Central memory CD8-positive, alpha-beta T cell (primary cell): ENCODE measurements at regions not wholly inside any gene's neighbourhood (a gene's known extent, or its start where the extent isn't known, plus 50 kb on each side); places are given as distances from the start of the nearest gene placed in this dataset.

Experiments used
- ATAC-seq: fragments of 150-1000 bp; cut with Tn5 transposase; replicated peaks from 2 replicates; pipeline ENCODE4 v1.10.0; 2022; ENCODE audit warnings: mild to moderate bottlenecking, moderate FRiP score, moderate number of reproducible peaks; ENCODE audit not compliant: poor library complexity, severe bottlenecking; ENCODE audit errors: extremely low read depth
- DNase-seq, 2 donors: peaks; one replicate each; pipeline ENCODE4 v3.0.0; 2021; ENCODE audit warnings: low spot score in 2 of 2
- H3K27ac Mint-ChIP-seq: one replicate; pipeline ENCODE4 v1.8.0; 2022; ENCODE audit warnings: low read depth, mild to moderate bottlenecking, moderate library complexity, mixed read lengths
- H3K27me3 Mint-ChIP-seq: one replicate; pipeline ENCODE4 v1.8.0; 2022; ENCODE audit warnings: mixed read lengths
- H3K36me3 Mint-ChIP-seq: one replicate; pipeline ENCODE4 v1.8.0; 2022; ENCODE audit warnings: mild to moderate bottlenecking, moderate library complexity, mixed read lengths; ENCODE audit not compliant: insufficient read depth
- H3K4me1 Mint-ChIP-seq: one replicate; pipeline ENCODE4 v1.8.0; 2022; ENCODE audit warnings: mixed read lengths
- H3K4me3 Mint-ChIP-seq: one replicate; pipeline ENCODE4 v1.8.0; 2022; ENCODE audit warnings: mild to moderate bottlenecking, moderate library complexity, mixed read lengths
- H3K9me3 Mint-ChIP-seq: one replicate; pipeline ENCODE4 v1.8.0; 2022; ENCODE audit warnings: mixed read lengths

DNA sequence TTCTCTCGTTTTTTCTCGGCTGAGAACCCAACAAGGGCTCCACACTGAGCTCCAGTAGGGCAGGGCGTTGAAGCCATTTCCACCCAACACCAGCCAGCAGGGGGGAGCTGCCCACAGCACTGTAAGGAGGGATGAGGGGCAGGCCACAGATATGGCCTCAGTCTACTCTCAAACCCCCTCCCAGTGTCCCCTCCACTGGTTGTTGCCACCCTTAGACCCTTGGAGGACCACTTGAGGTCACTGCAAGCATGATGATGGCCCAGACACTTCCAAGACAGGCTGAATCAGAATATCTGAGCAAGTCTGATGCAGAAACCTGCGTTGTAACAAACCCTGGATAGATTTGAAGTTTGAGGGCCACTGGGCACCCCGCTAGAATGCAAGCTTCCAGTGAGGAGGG lies 217.0 kb upstream of the CST7 start:
- Mint-ChIP-seq H3K27ac (no peak overlapping the region), H3K9me3 (no peaks in the 10 kb centered on the region), H3K36me3 (no peaks in the 10 kb centered on the region), H3K4me3 (no peak overlapping the region), H3K27me3 (no peaks in the 10 kb centered on the region), H3K4me1 (no peaks in the 10 kb centered on the region)
- no peak for DNase-seq
- ATAC-seq: no peak

DNA sequence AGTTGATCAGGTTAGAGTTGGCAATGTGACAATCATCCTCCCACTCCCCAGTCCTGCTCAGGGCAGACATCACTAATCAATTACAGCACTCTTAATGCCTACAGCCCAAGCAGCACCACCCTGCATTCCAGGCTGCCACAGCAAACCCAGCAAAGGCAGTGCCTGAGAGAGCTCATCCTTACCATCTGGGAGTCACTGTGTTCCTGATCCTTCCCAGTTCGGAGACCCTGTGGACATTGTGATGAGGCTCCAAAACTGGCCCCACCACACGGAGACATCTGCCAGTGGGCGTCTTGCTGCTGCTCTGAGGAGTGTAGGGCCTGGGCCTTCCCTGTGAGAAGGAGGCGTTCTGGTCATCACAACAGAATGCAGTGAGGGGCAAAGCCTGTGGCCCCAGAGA lies 216.5 kb upstream of the CST7 start:
- no peaks in the 10 kb centered on the region for H3K4me1 Mint-ChIP-seq
- no peak overlapping the region for H3K4me3 Mint-ChIP-seq
- H3K36me3 Mint-ChIP-seq: no peaks in the 10 kb centered on the region
- no peaks in the 10 kb centered on the region for H3K9me3 Mint-ChIP-seq
- no peaks in the 10 kb centered on the region for H3K27me3 Mint-ChIP-seq
- ATAC-seq (no peak), DNase-seq (no peak)
- no peak overlapping the region for H3K27ac Mint-ChIP-seq

GRCh38 chr20:24733416-24733815 lies 215.7 kb upstream of the CST7 start:
- Mint-ChIP-seq H3K27ac (no peak overlapping the region), H3K9me3 (no peaks in the 10 kb centered on the region), H3K36me3 (no peaks in the 10 kb centered on the region), H3K4me3 (no peak overlapping the region), H3K4me1 (no peaks in the 10 kb centered on the region), H3K27me3 (no peaks in the 10 kb centered on the region)
- DNase-seq (no peak), ATAC-seq (no peak)

GRCh38 chr20:24734139-24734538 lies 214.9 kb upstream of the CST7 start:
- H3K9me3 Mint-ChIP-seq: no peaks in the 10 kb centered on the region
- no peak for ATAC-seq
- no peaks in the 10 kb centered on the region for H3K27me3 Mint-ChIP-seq
- H3K27ac Mint-ChIP-seq: no peak overlapping the region
- H3K36me3 Mint-ChIP-seq: no peaks in the 10 kb centered on the region
- no peak overlapping the region for H3K4me3 Mint-ChIP-seq
- DNase-seq: no peak
- H3K4me1 Mint-ChIP-seq: peaks cover 3% of the 10 kb centered on the region

GRCh38 chr20:24735263-24735662 lies 213.8 kb upstream of the CST7 start:
- no peak overlapping the region for H3K27ac Mint-ChIP-seq
- H3K27me3 Mint-ChIP-seq: no peaks in the 10 kb centered on the region
- DNase-seq: no peak

GRCh38 chr20:24736131-24736843 lies 212.8 kb upstream of the CST7 start:
- ATAC-seq: no peak
- no peaks in the 10 kb centered on the region for H3K9me3 Mint-ChIP-seq
- no peak overlapping the region for H3K27ac Mint-ChIP-seq
- no peaks in the 10 kb centered on the region for H3K27me3 Mint-ChIP-seq
- H3K4me3 Mint-ChIP-seq: no peak overlapping the region
- no peaks in the 10 kb centered on the region for H3K36me3 Mint-ChIP-seq
- no peak for DNase-seq
- peaks cover 9% of the 10 kb centered on the region for H3K4me1 Mint-ChIP-seq

More at GRCh38 chr20:24735263-24735662, 213.8 kb upstream of the CST7 start:
- H3K9me3 Mint-ChIP-seq: no peaks in the 10 kb centered on the region
- ATAC-seq: no peak
- peaks cover 9% of the 10 kb centered on the region for H3K4me1 Mint-ChIP-seq
- no peaks in the 10 kb centered on the region for H3K36me3 Mint-ChIP-seq
- H3K4me3 Mint-ChIP-seq: no peak overlapping the region

DNA sequence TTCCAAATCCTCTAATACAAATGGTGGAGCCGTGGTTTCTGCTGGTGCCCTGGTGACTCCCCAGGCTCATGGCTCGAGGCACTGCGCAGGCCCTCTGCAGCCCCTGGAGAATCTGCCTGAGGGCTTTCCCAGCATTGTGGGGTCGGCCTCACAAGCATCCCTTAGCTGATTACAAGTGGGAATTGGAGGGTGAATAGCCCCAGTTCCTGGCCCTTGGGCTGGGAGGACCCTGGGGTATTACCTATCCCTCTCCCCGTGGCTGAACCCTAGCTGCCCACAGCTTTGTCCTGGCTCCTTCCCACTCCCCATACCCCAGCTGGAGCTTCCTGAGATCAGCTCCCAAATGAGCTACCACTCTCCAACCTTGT lies 212.2 kb upstream of the CST7 start:
- Mint-ChIP-seq H3K27ac (no peak overlapping the region), H3K4me3 (no peak overlapping the region), H3K27me3 (no peaks in the 10 kb centered on the region), H3K9me3 (no peaks in the 10 kb centered on the region), H3K36me3 (no peaks in the 10 kb centered on the region), H3K4me1 (peaks cover 9% of the 10 kb centered on the region)
- DNase-seq (no peak), ATAC-seq (no peak)

GRCh38 chr20:24737212-24737850 lies 211.7 kb upstream of the CST7 start:
- Mint-ChIP-seq H3K27me3 (no peaks in the 10 kb centered on the region), H3K4me3 (no peak overlapping the region), H3K36me3 (peaks cover 2% of the 10 kb centered on the region), H3K4me1 (peaks cover 9% of the 10 kb centered on the region), H3K9me3 (no peaks in the 10 kb centered on the region), H3K27ac (peak overlapping the region; percentile 57)
- ATAC-seq (no peak), DNase-seq (no peak)

GRCh38 chr20:24738058-24738775 lies 210.9 kb upstream of the CST7 start:
- peaks cover 2% of the 10 kb centered on the region for H3K36me3 Mint-ChIP-seq
- H3K27ac Mint-ChIP-seq: peak overlapping the region; percentile 57
- H3K27me3 Mint-ChIP-seq: no peaks in the 10 kb centered on the region
- peaks cover 9% of the 10 kb centered on the region for H3K4me1 Mint-ChIP-seq
- no peak overlapping the region for H3K4me3 Mint-ChIP-seq
- ATAC-seq (no peak), DNase-seq (no peak)
- no peaks in the 10 kb centered on the region for H3K9me3 Mint-ChIP-seq

DNA sequence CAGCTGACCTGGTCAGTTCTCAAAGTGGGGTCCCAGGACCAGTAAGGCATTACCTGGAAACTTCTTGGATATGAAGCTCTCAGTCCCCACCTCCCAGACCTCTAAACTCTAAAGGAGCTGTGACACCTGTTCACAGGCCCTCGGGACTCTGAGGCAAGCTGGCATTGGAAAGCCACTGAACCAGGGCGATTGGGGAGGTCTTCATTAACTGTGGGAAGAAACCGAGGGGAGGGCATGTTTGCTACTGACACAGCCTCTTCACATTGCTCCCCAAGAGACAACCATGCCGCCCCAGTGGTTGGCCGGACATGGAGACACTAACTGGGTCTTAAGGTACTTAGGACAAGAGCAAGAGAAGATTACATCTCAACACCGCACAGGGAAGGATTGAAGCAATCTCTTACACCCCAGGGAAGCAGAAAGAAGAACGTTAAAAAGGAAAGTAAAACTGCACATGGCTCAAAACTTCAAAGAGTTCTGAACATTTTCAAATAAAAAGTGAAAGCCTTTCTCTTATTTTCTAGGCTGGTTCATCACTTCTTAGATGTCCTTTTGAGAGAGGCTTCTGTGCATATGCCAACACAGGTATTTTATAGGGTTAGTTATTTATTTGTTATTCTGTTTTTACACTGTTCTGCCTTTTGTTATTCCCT lies 210.0 kb upstream of the CST7 start:
- Mint-ChIP-seq H3K27ac (peak overlapping the region; percentile 45), H3K27me3 (no peaks in the 10 kb centered on the region), H3K4me1 (peaks cover 9% of the 10 kb centered on the region), H3K4me3 (peak overlapping the region; percentile 35), H3K36me3 (peaks cover 2% of the 10 kb centered on the region), H3K9me3 (no peaks in the 10 kb centered on the region)
- ATAC-seq (no peak), DNase-seq (no peak)

DNA sequence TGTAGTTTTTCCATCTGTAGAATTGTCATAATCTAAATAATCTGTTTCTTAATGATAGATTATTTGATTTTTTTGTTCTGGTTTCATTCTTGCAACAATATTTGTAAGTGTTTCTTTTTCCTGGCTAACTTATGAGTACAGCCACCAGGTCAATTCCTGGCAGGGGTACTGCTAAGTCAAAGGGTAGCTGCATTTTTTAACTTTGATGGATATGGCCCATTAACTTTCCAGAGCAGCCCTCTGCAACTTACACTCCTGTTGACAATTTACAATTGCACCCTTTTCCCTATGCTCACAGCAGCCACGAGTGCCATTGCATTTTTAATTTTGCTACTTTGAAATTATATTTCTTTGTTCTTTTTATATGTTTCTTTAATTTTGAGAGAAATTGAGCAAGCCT lies 209.3 kb upstream of the CST7 start:
- H3K27ac Mint-ChIP-seq: peak overlapping the region; percentile 45
- ATAC-seq: no peak

GRCh38 chr20:24741493-24742072 lies 207.5 kb upstream of the CST7 start:
- DNase-seq (no peak), ATAC-seq (no peak)
- Mint-ChIP-seq H3K4me3 (no peak overlapping the region), H3K4me1 (peaks cover 9% of the 10 kb centered on the region), H3K36me3 (peaks cover 2% of the 10 kb centered on the region), H3K27ac (no peak overlapping the region), H3K9me3 (no peaks in the 10 kb centered on the region), H3K27me3 (peaks cover 2% of the 10 kb centered on the region)

More for the DNA sequence above, 209.3 kb upstream of the CST7 start:
- no peak for DNase-seq
- Mint-ChIP-seq H3K36me3 (peaks cover 2% of the 10 kb centered on the region), H3K4me3 (peak overlapping the region; percentile 35), H3K4me1 (peaks cover 9% of the 10 kb centered on the region), H3K27me3 (no peaks in the 10 kb centered on the region), H3K9me3 (no peaks in the 10 kb centered on the region)
